GM20431 (cell line): ENCODE measurements at regions not wholly inside any gene's neighbourhood (a gene's known extent, or its start where the extent isn't known, plus 50 kb on each side); places are given as distances from the start of the nearest gene placed in this dataset.

ENCODE experiments used
- in situ Hi-C: fragments of 300-500 bp; cut with MseI, MboI; formaldehyde crosslinking; loops from one replicate; pipeline ENCODE4 v1.15.0; 2020; ENCODE audit warnings: low sequenced_read_pairs; ENCODE audit not compliant: unreplicated experiment

GRCh38 chr1:239322369-239322768 is 64.0 kb upstream of the CHRM3 start:
- in situ Hi-C loops: no loop called here

- in situ Hi-C loops: no loop called here
These were observed 64.5 kb upstream of the CHRM3 start for GRCh38 chr1:239321877-239322276.

GRCh38 chr1:239317948-239318347 is 68.4 kb upstream of the CHRM3 start:
- in situ Hi-C loops: no loop called here

GRCh38 chr1:239315631-239316217 is 70.6 kb upstream of the CHRM3 start:
- in situ Hi-C loops: no loop called here

GRCh38 chr1:239311331-239311730 is 75.0 kb upstream of the CHRM3 start:
- in situ Hi-C loops: no loop called here

- in situ Hi-C loops: no loop called here
These were observed 77.6 kb upstream of the CHRM3 start for GRCh38 chr1:239308701-239309333.

- in situ Hi-C loops: no loop called here
These were observed 78.5 kb upstream of the CHRM3 start for GRCh38 chr1:239307886-239308285.

- in situ Hi-C loops: no loop called here
These were observed 79.9 kb upstream of the CHRM3 start for GRCh38 chr1:239306426-239306825.

- in situ Hi-C loops: no loop called here
These were observed 83.1 kb upstream of the CHRM3 start for GRCh38 chr1:239303289-239303688.

GRCh38 chr1:239302696-239303095 is 83.7 kb upstream of the CHRM3 start:
- in situ Hi-C loops: no loop called here

GRCh38 chr1:239301251-239301650 is 85.1 kb upstream of the CHRM3 start:
- in situ Hi-C loops: no loop called here

- in situ Hi-C loops: no loop called here
These were observed 88.5 kb upstream of the CHRM3 start for GRCh38 chr1:239297910-239298309.

- in situ Hi-C loops: no loop called here
These were observed 92.8 kb upstream of the CHRM3 start for GRCh38 chr1:239293350-239294110.

- in situ Hi-C loops: no loop called here
These were observed 97.4 kb upstream of the CHRM3 start for GRCh38 chr1:239288820-239289554.

GRCh38 chr1:239287296-239287695 is 99.1 kb upstream of the CHRM3 start:
- in situ Hi-C loops: no loop called here

GRCh38 chr1:239283216-239283615 is 103.2 kb upstream of the CHRM3 start:
- in situ Hi-C loops: no loop called here

GRCh38 chr1:239282411-239282810 is 104.0 kb upstream of the CHRM3 start:
- in situ Hi-C loops: no loop called here

- in situ Hi-C loops: no loop called here
These were observed 110.3 kb upstream of the CHRM3 start for GRCh38 chr1:239276051-239276450.

GRCh38 chr1:239274242-239274830 is 112.0 kb upstream of the CHRM3 start:
- in situ Hi-C loops: no loop called here

- in situ Hi-C loops: no loop called here
These were observed 115.9 kb upstream of the CHRM3 start for GRCh38 chr1:239270509-239270908.
